NOMO-1 (cell line): ENCODE measurements at regions not wholly inside any gene's neighbourhood (a gene's known extent, or its start where the extent isn't known, plus 50 kb on each side); places are given as distances from the start of the nearest gene placed in this dataset.

Experiments
- DNase-seq, 2 experiments: peaks; one replicate each; lab custom pipeline; 2025; ENCODE audit not compliant: unreplicated experiment in 2 of 2; lab: John Stamatoyannopoulos, UW

DNA sequence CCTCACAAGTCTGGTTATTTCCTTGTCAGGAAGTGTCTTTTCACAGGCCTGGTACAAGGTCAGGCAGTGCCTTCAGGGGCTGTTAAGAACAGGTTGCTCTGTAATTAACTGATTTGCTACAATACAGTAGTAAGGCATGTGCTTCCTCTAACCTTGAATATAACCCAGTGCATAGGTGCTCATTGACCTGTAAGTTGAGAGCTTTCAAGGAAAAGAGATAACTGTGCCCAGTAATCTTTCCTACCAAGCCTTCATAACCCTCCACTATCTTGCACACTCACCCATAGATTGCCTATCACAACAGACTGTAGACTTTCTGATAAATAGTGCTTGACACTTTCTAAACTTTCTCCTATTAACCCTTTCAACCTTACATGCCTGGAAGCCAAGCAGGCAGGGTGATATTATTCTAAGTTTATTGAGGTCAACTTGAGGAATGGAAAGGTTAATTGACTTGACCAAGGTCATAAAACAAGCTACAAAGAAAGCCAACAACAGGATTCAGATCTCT lies 148.1 kb downstream of the PPARGC1A start:
- DNase-seq: no peak

DNA sequence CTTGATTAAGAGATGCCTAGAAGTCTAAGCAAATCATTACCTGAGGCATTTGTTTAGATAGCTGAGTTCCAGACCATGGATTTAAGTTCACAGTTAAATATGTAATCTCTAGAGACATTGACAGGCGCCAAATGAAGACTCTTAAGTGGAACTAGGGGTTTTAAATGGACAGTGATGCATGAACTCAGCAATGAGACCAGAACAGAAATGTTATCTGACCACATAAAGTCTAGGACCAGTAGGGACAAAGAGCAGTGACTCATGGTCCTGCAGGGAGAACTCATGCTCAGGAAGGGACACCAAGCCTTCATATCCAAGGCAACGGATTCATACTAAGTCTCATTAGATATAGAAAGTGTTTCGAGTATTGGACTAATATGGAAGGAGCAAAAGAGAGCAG lies 152.3 kb downstream of the PPARGC1A start:
- DNase-seq: no peak

DNA sequence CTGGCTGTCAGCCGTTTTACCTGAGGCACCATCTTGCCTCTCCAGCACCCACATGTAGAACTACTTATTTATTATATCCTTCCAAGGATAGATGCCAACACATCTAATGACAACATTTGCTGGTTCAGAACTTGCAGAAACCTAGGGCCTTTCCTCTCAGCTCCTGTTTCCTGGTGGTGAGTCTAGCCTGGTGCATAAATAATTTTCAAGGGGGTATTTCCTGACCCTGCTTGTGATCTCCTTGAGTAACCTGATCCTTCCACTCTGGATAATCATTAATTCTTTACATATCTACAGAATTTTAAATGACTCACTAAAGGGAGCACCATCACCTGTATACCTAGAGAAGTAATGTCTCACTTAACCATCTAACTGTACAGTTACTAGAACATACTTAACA lies 153.4 kb downstream of the PPARGC1A start:
- DNase-seq: no peak

DNA sequence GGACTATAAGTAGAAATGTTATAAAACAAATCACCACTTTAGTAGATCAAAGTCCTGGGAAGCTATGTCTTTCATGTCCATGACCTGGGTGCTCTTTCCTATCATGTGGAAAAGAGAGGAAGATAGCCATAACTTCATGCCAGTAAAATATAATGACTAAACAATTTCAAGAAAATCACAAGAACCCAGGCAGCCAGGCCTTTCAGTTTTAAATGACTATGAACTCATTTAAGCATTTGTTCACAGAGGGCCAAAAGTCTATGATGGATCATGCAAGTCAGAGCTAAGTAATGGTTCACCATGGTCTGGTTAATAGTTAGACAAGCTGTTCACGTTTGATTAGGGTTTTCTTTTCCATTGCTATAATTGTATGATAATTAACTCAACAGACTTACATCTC lies 155.8 kb downstream of the PPARGC1A start:
- no peak for DNase-seq

DNA sequence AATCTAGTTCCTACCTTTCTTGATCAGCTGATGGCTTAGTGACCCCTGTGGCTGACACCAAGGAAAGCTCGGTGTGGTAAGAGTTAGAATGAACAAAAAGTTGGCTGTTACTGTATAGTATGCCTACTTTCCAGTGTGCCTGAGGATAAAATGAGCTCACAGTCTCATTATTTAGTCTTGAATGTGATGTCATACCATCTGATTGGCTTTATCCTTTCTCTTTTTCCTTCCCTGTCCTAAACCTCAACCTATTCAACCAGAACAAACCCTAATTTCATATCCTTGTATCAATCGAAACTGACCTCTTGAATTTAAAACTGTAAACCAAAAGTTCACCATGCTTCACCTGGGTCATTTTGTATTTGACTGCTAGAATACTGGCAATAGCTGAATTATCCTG lies 156.4 kb downstream of the PPARGC1A start:
- no peak for DNase-seq

DNA sequence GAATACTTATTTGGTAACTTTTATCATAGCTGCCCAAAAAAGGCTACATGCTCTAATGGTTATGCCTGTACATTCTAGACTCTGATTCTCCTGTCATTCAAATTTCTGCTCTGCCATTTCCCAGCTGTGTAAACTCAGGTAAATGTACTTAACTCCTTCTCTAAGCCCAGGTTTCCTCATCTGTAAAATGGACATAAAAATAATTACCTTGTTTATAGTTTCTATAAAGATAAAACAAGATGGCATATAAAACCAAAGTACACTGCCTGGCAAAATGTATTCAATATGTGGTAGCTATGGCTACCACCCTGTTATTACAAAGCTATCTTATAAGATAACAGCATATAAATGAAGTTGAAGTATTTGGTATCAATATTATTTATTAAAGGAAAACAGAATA lies 158.8 kb downstream of the PPARGC1A start:
- no peak for DNase-seq

DNA sequence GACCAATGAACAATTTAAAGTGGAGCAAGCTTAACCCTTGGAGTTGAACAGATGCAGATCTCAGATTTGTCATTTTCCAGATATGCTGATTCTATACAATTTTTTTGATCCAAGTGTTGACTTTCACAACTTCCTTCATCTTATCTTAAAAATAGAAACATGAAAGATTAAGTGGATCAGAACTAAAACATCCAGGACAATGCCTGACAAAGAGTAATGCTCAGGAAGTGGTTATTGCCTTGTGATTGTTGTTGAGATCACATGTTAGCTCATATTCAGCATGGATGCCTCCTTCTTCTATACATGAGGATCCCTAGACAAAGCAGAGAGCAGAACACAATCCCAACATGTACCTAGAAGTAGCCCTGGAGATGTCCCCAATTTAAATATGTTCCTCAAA lies 160.9 kb downstream of the PPARGC1A start:
- DNase-seq: no peak

DNA sequence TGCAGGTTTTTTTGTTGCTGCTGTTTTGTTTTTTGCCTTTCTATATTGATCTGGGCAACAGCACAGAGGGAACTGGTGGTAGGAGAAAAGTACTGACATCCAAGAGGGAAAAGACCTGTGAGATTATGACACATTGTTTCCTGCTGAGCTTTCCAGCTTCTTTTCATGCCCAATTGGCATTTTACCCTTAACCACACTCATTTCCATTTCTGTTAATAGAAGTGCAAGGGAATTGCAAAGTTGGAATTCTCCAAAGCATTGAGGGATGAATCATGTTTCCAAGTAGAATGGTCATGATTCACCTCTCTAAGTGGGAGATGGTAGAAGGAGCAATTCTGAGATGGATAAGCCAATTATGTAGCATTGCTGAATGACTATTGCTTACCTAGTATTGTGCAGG lies 161.5 kb downstream of the PPARGC1A start:
- DNase-seq: no peak

DNA sequence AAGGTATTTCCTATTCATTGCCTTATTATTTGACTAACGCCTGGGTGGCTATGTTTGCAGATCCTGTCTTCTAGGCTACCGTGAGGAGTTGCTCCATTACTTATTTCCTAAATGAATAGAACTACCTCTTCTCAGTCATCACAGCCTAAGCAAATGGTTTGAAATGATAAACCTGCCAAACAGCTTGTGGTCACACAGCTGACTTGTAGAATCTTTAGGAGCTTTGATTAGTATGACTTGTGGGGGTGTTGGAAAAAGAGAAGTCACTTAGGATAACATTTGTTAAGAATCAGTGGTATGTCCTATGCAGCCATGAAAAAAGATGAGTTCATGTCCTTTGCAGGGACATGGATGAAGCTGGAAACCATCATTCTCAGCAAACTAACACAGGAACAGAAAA lies 169.3 kb downstream of the PPARGC1A start:
- no peak for DNase-seq

DNA sequence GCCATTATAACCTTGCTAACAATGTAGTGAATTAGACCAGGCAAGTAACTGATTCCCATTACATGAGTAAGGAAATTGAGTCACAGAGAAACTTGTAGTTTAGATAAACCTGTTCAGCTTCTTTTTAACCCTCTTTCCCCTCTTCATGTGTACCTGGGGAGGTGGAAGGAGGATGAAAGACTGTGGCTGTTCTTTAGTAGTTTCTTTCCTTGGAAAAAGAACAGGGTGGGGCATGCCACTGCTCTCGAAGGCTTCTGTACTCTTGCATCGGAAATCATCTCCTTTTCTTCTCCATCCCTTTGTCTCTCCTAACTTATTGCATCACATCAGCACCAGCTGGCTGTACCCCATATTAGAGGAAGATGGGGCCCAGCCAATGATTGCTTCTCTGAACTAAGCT lies 171.4 kb downstream of the PPARGC1A start:
- DNase-seq: no peak

DNA sequence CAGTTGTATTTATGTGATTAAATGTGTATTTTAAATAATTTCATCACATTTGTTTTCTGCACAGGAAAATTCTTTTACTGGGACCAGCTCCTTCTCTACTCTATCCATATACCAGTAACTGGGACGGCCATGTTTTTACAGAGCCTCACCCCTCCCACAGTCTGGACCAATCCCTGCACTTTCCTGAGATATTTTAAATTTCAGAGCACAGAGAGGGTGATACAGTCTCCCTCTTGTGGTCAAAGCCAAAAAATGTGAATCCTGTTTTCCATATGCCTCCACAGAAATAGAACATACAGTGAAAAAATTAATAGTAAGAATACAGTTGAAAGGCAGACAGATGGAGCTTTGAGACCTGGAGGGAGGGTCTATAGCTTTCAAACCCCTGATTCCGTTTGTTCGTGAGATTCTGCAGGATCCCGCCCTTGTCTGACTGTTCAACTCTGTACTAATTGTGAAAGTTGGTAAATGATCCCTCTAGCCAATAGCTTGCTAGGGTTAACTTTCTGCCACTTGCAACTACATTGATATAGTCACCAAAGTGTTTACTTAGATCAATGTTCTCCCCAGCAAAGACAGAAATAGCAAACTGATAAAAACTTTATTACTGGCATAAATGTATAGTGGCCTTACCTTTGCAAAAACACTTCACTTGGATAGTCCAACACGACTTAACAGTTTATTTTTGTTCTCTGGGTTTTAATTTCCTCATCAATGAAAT lies 172.2 kb downstream of the PPARGC1A start:
- DNase-seq: no peak

DNA sequence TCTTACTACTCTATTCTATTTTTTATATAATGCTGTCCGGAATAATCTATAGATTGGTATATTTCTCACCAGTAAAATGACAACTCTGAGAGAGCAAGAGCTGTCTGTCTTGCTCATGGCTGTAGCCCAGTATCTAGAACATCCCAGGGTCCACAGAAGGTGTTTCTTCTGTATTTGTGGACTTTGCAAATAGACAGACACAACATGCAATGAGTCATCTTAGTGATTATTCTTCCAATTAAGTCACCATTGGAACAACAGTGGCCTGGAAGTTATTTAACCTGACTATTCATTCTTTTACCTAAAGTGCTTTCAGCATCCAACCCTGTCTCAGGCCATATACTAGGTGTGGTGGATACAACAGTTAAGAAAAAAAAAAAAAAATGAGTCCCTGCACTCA lies 179.5 kb downstream of the PPARGC1A start:
- DNase-seq: no peak

DNA sequence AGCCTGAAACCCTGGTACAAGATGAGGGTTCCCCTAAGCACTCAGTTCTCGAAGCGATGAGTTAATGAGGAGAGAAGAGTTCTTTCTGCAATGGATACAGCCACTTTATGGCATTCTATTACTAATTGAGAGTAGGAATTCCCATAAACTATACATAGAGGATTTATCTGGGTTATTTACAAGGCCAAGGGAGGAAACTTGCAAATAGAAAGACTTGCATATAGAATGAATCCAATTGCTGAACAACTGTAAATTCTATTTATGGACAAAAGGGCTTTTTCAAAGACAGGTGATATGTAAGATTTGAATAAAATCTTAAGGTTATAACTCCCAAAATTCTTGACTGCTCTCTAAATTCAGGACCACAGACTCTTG lies 182.2 kb downstream of the PPARGC1A start:
- DNase-seq: no peak

DNA sequence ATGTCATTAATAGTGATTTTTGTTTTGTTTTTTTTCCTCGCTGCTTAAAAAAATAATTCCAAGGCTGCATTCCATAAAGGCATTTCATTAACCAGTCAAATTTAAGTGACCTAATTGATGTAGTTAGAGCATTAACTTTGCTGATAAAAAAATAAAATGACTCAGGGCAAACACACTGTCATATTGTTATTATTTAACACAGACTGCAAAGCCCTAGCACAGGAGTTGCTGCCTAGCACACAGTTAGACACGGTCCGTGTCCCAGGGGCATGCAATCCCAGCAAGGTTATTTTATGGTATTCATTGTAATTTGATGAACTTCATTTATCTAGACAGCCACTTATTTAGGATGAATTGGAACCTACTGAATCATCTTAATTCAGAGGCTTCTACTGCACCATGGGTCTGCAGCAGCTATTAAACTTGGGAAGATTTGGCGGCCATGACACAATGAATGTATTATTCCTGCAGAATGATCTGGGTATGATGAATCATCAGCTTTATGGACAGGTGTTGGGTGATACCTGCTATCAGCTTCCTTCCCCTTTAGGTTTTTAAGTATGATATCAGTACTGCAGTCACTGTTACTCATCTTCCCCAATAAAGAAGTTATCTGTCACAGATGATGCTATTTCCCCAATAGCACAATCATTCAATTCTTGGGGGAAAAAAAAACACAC lies 182.7 kb downstream of the PPARGC1A start:
- no peak for DNase-seq

DNA sequence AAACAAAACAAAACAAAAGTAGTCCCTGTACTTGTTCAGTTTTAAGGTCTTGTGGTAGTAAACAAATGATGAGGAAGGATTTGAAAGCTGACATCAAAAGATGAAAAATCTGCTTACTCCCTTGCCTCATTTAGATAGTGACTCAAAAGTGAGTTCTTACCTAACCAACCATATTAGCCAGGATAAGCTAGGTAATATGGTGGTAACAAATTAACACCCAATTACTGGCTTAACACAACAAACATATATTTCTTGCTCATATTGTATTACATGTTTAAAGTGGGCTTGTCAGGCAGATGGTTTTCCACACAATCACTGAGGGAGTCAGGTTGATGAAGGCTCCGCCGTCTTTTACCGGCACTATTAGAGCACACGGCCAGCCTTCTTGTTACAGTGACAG lies 189.7 kb downstream of the PPARGC1A start:
- no peak for DNase-seq

DNA sequence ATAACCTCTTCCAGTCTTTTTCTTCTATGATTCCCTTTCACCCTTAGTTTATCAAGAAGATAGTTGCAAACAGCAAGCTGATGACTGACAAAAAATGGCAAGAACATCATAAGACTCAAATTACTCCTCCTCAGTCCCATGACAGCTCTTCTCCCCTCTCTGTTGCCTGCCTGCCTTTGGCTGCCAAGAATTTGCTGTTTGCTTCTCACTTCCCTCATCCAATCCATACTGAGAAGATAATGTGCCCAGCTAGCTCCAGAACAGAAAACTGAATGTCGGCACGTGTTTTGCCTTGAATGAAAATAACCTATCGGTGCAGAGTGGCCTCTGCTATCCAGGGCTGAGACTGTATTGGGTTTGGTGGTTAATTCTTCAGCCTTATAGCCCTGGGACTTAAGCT lies 192.1 kb downstream of the PPARGC1A start:
- DNase-seq: no peak

DNA sequence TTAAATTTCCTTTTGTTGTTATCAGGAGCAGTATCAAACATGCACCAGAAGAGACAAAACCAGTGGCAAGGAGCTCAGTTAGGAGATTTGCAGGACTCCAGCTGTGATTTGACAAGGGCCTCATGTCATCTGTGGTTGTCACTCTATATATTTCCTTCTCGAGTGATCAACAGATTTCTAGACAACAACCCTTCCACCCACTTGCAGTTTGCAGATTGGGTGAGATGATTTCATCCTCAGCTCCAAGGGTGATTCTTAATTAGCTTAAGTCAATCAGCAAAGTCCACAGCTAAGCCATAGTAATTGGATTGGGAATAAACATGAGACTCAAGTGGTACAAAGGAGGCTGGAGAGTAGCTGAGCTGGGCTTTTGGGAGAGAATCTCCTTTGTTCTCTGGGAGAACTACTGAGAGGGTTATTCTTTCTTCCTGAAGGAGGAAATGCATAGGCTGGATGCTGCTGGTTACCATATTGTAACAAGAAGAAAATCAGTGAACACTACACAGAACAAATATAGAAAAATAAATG lies 192.8 kb downstream of the PPARGC1A start:
- no peak for DNase-seq

DNA sequence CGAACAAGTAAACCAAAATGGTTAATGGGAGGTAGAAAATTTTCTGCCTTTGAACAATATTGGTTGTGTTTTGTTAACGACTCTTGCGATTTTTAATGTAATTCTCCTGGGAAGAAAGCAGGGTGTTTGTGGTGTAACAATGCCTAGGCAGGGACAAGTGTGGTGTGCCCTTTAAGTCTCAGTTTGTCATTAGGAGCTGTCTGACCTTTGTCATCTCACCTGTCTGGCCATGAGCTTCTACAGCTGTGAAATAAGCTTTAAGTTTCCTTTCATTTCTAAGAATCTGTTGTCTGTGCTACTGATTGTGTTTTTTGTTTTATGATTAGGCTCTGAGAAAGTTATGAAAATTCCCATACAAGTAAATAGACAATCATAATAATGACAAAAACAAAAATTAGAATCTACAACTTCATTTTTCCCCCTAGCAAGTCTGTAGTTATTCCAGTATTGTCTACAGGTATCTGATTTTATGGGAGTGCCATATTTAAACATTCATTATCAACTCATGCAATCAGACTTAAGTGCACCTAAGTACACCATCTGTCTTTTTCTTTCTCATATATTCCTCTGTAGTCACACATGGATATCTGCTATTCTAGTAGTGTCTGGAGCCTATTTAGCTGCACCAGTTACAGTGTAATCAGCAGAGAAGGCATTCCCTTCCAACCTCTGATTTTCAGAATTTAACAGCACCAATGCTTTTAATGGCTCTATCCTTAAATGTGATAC lies 203.5 kb downstream of the PPARGC1A start:
- DNase-seq: no peak

DNA sequence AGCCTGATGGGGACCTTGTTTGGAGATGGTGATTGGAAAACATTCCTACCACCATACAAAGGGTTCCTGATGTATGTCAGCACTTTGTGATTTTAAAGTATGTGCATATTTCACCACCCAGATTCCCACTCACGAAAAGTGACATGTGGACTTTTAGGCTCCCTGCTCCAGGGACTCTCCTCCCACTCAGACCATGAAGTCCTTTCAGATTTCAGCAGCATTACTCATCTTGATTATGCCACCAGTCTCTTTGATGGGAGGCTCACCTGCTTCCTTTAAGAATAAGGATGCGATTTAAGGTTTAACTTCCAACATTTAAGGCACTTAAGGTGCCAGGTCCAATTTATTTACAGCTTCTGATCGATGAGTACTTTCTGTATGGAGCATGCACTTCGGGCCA lies 204.4 kb downstream of the PPARGC1A start:
- DNase-seq: no peak

DNA sequence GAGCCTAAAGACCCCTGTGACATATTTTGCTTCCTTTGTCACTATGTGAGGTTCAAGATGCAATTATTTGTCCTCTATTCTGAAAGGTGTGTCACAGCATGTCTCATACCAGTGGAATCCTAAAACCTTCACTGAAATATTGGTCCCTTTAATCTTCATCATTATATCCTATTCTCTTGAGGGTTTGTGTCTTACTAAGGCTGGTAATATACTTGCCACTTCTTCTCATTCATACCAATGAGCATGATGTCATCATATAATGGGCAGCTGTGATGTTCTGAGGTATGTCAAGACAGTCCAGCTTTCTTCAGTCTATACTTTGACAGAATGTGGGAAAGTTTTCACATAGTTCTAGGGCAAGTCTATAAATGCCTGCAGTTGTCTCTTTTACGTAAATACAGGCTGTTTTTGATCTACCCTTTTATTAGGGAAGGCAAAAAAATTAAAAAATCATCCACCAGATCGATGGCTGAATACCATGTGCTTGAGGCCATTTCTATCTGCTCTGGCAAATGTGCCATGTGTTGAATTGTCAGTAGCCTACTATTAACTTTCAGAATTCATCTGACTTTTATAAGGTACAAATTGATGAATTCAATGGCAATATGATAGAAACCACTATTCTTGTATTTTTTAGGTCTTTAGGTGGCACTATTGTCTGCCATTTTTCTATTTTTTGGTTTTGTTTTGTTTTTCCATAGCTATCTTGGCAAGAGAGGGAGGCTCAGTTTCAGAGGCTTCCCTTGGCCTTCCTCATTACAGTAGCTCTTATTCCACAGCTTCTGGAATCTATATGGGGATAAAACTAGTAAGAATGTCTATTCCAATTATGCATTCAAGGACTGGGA lies 209.0 kb downstream of the PPARGC1A start:
- DNase-seq: no peak

DNA sequence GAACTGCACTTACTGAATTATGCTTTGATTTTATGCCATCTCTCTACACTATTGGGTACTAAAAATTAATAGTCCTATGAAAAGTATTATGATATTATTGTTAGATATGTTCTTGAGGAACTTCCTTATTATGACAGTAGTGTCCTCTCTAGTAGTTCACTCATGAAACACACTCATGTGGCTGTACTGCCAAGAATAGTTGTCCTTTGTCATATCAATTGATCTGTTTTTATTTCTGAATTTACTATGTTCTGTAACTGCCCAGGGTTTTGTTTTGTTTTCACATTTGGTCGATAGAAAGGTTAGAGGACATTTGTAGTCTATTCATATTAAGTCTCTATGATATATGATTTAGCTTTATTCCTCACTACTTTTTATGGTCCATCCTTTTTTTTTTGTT lies 215.2 kb downstream of the PPARGC1A start:
- DNase-seq: no peak
